WTC11 (cell line): ENCODE measurements at regions not wholly inside any gene's neighbourhood (a gene's known extent, or its start where the extent isn't known, plus 50 kb on each side); places are given as distances from the start of the nearest gene placed in this dataset.

Source experiments
- ATAC-seq: fragments of 200-7000 bp; cut with Tn5 transposase; 2 replicates; pipeline ENCODE4 v1.10.0; 2021; ENCODE audit warnings: mild to moderate bottlenecking, moderate library complexity
- CTCF ChIA-PET: fragments of 300-600 bp; sonication (Branson Sonifier 250); formaldehyde crosslinking; loops from one replicate; lab custom pipeline; 2021; ENCODE audit warnings: antibody characterized with exemption; lab: Charles Lee
- POLR2A ChIA-PET: fragments of 350-600 bp; sonication (Branson Sonifier 250); formaldehyde crosslinking; loops from one replicate; lab custom pipeline; 2021; ENCODE audit warnings: antibody characterized with exemption; lab: Charles Lee
- DNase-seq: peaks from one replicate; pipeline ENCODE4 v3.0.0; 2021; ENCODE audit warnings: low spot score
- H3K27ac Mint-ChIP-seq: 2 replicates; pipeline ENCODE4 v1.8.0; 2021; ENCODE audit warnings: mixed read lengths
- H3K27me3 Mint-ChIP-seq: 2 replicates; pipeline ENCODE4 v1.8.0; 2021; ENCODE audit warnings: low read depth, mild to moderate bottlenecking, moderate library complexity, mixed read lengths
- H3K36me3 Mint-ChIP-seq: 2 replicates; pipeline ENCODE4 v1.8.0; 2021; ENCODE audit warnings: mixed read lengths
- H3K4me1 Mint-ChIP-seq: 2 replicates; pipeline ENCODE4 v1.8.0; 2022; ENCODE audit warnings: mixed read lengths
- H3K4me3 Mint-ChIP-seq: 2 replicates; pipeline ENCODE4 v1.8.0; 2021; ENCODE audit warnings: mild to moderate bottlenecking, moderate library complexity, mixed read lengths
- H3K9me3 Mint-ChIP-seq: 2 replicates; pipeline ENCODE4 v1.8.0; 2021; ENCODE audit warnings: mixed read lengths
- CTCF ChIP-seq: fragments of 200-600 bp; IDR thresholded peaks from 2 replicates; pipeline ENCODE4 v1.8.0; 2022; ENCODE audit warnings: antibody characterized with exemption
- E2F1 ChIP-seq: sonication (generic); formaldehyde crosslinking; IDR thresholded peaks from 2 replicates; pipeline ENCODE4 v1.8.0; 2022; ENCODE audit warnings: mild to moderate bottlenecking, missing genetic modification reagents
- ERG ChIP-seq: fragments of 250-450 bp; sonication (Bioruptor Pico); IDR thresholded peaks from 2 replicates; pipeline ENCODE4 v1.8.0; 2021; ENCODE audit warnings: mild to moderate bottlenecking
- HMGXB4 ChIP-seq: sonication (generic); formaldehyde crosslinking; IDR thresholded peaks from 2 replicates; pipeline ENCODE4 v1.8.1; 2023; ENCODE audit warnings: mild to moderate bottlenecking, moderate library complexity, missing genetic modification reagents
- NFATC4 ChIP-seq: fragments of 250-450 bp; sonication (Bioruptor Pico); IDR thresholded peaks from 2 replicates; pipeline ENCODE4 v1.9.0; 2021; ENCODE audit warnings: mild to moderate bottlenecking
- RORB ChIP-seq: fragments of 250-450 bp; sonication (Bioruptor Pico); IDR thresholded peaks from 2 replicates; pipeline ENCODE4 v1.9.0; 2021; ENCODE audit warnings: mild to moderate bottlenecking
- TCF7 ChIP-seq: sonication (generic); formaldehyde crosslinking; IDR thresholded peaks from 2 replicates; pipeline ENCODE4 v1.8.0; 2022; ENCODE audit warnings: mild to moderate bottlenecking, low read depth, missing genetic modification reagents, moderate library complexity
- ZNF512 ChIP-seq: sonication (generic); formaldehyde crosslinking; IDR thresholded peaks from 2 replicates; pipeline ENCODE4 v1.8.1; 2022; ENCODE audit warnings: missing genetic modification reagents, borderline replicate concordance
- ZNF532 ChIP-seq: fragments of 250-450 bp; sonication (Bioruptor Pico); IDR thresholded peaks from 2 replicates; pipeline ENCODE4 v1.9.0; 2021; ENCODE audit warnings: mild to moderate bottlenecking, borderline replicate concordance
- TF ChIP-seq, protein P1 (sequence below): sonication (generic); formaldehyde crosslinking; IDR thresholded peaks from 2 replicates; pipeline ENCODE4 v1.8.1; 2023; ENCODE audit warnings: mild to moderate bottlenecking, missing genetic modification reagents, moderate library complexity

DNA sequence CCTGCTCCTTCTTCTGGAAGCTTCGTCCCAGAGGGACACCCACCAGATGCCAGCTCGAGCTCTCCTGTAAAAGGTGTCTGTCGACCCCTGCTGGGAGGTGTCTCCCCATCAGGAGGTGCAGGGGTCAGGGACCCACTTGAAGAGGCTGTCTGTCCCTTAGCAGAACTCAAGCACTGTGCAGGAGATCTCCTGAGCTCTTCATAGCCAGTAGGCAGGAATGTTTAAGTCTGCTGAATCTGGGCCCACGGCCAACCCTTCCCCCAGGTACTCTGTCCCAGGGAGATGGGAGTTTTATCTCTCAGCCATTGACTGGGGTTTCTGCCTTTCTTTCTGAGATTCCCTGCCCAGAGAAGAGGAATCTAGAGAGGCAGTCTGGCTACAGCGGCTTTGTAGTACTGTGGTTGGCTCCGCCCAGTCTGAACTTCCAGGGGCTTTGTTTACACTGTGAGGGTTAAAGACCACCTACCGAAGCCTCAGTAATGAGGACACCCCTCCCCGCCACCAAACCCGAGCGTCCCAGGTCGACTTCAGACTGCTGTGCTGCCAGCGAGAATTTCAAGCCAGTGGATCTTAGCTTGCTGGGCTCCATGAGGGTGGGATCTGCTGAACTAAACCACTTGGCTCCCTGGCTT lies 1383.0 kb upstream of the TENM3 start (continued):
- TF ChIP-seq HMGXB4 (CRISPR knock-in tag) (no peak), ZNF512 (CRISPR knock-in tag) (no peak), CTCF (no peak)

DNA sequence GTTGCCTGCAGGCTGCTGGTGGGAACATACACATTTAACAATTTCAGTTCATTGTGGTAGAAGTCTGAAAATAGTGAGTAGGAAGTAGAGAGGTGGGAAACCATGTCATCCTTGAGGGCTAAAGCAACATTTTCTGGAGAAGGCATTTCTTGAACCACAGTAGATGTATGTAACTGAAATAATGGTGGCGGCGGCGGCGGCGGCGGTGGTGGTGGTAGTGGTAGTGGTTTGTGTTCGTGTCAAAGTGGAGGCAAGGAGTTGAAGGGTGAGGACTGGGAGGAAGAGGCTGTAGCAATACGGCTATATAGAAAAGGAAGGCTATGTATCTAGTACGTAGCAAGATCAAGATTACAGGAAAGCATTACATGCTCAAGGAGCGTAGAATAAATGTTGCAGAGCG lies 1381.6 kb upstream of the TENM3 start:
- H3K36me3 Mint-ChIP-seq: 0 out of 2 replicates have a peak, but pooled peaks cover 2% of the 10 kb centered on the region
- DNase-seq: no peak
- TF ChIP-seq CTCF: no peak
- TF ChIP-seq ZNF532 (CRISPR knock-in tag): no peak
- TF ChIP-seq TCF7 (CRISPR knock-in tag): no peak
- TF ChIP-seq NFATC4 (CRISPR knock-in tag): no peak
- TF ChIP-seq E2F1 (CRISPR knock-in tag): no peak
- TF ChIP-seq, protein P1, sequence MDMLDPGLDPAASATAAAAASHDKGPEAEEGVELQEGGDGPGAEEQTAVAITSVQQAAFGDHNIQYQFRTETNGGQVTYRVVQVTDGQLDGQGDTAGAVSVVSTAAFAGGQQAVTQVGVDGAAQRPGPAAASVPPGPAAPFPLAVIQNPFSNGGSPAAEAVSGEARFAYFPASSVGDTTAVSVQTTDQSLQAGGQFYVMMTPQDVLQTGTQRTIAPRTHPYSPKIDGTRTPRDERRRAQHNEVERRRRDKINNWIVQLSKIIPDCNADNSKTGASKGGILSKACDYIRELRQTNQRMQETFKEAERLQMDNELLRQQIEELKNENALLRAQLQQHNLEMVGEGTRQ (CRISPR knock-in tag): no peak
- TF ChIP-seq RORB: no peak
- TF ChIP-seq ERG (CRISPR knock-in tag): no peak
- TF ChIP-seq, all 79 proteins: peak for 0
- POLR2A ChIA-PET: no interaction called here
- Mint-ChIP-seq H3K4me3 (no peak overlapping the region), H3K4me1 (peaks cover 18% of the 10 kb centered on the region), H3K9me3 (peaks cover 14% of the 10 kb centered on the region), H3K27ac (no peak overlapping the region), H3K27me3 (no peaks in the 10 kb centered on the region)
- no peak for ATAC-seq
- CTCF ChIA-PET: no interaction called here
